ENCODE measurements at regions not wholly inside any gene's neighbourhood (a gene's known extent, or its start where the extent isn't known, plus 50 kb on each side); places are given as distances from the start of the nearest gene placed in this dataset.

DNA sequence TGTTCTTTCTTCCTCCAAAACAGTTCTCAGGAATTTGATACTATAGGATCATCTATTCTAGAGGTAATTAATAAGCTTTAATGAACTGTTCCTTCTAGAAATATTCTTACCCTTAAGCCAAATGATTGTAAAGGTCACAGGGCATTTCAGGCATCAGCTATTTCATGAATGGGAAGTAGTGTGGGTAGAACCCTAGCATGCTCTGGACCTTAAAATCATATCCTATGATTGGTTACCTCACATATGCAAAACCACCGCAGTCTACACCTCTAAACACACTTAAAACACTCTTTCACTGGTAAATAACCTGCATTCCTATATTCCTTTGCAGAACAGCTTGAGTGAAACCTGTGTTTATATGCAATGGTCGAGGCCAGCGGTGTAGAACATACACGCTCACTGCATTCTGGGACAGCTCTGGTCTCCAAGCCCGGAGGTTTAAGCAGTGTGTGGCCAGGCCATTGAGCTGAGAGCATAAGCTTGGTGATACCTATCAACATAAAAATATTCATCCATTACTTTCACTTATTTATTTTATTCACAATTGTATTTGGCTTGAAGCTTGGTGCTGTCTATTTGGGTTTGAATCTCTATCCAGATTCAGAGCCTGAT is 87.7 kb upstream of the RASGRP1 start:
- H3K4me1 ChIP-seq = no peaks in the 10 kb centered on the region
- DNase-seq (ENCODE audit: low spot score in 2 of 2) = no peak
- no peak overlapping the region for H3K4me3 ChIP-seq
- H3K9me3 ChIP-seq = no peaks in the 10 kb centered on the region
- H3K27me3 ChIP-seq (ENCODE audit: low read depth) = 0 out of 2 replicates have a peak, but pooled peaks cover 4% of the 10 kb centered on the region
- no peaks in the 10 kb centered on the region for H3K36me3 ChIP-seq (replicated peaks)
- in situ Hi-C loops (cut with MboI; ENCODE audit: low sequenced_read_pairs) = no loop called here

DNA sequence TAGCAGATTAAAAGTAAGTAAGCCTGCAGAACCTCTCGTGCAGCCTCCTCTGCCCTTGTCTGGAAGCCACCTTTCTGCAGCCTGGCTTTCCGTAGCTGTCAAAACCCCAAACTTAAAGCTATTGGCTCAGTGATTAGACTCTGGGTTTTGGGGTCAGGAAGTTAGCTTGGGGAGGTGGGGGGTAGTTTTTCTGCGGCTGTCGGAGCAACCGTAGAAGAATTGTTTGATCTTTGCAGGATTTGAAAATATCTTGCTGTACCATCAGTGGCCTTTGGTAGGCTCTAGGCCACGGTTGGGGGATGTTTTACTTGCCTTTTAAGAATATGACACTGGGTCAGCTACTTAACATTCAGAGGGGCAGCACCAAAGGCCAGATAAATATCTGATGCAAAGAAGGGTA is 88.4 kb upstream of the RASGRP1 start:
- no peak for DNase-seq (ENCODE audit: low spot score in 2 of 2)
- in situ Hi-C loops (cut with MboI; ENCODE audit: low sequenced_read_pairs) = no loop called here
- no peak overlapping the region for H3K4me3 ChIP-seq
- H3K27me3 ChIP-seq (ENCODE audit: low read depth) = 0 out of 2 replicates have a peak, but pooled peaks cover 4% of the 10 kb centered on the region
- no peaks in the 10 kb centered on the region for H3K36me3 ChIP-seq (replicated peaks)
- no peaks in the 10 kb centered on the region for H3K4me1 ChIP-seq
- H3K9me3 ChIP-seq = no peaks in the 10 kb centered on the region

DNA sequence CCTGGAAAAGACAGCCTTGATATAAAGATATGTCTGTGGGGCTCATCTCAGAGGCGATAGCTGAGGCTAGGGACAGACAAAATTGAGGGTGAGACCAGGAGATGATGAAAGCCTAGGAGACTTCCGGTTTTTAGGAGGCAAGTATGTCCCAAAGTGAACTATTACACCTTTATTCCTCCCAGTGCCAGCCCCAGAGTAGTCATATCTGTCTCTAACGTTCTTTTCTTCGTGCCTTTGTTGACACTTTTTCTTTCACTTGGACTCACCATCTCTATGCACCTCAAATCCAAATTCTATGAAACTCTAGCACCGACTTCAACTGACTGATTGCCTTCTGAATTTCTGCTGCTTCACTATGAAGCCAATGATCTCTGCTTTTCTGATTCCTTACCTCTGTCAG is 93.8 kb upstream of the RASGRP1 start:
- DNase-seq (ENCODE audit: low spot score in 2 of 2) = no peak
- Histone ChIP-seq H3K9me3 (no peaks in the 10 kb centered on the region), H3K4me1 (no peaks in the 10 kb centered on the region), H3K36me3 (replicated peaks) (no peaks in the 10 kb centered on the region), H3K4me3 (no peak overlapping the region), H3K27me3 (ENCODE audit: low read depth) (no peaks in the 10 kb centered on the region)
- in situ Hi-C loops (cut with MboI; ENCODE audit: low sequenced_read_pairs) = no loop called here

DNA sequence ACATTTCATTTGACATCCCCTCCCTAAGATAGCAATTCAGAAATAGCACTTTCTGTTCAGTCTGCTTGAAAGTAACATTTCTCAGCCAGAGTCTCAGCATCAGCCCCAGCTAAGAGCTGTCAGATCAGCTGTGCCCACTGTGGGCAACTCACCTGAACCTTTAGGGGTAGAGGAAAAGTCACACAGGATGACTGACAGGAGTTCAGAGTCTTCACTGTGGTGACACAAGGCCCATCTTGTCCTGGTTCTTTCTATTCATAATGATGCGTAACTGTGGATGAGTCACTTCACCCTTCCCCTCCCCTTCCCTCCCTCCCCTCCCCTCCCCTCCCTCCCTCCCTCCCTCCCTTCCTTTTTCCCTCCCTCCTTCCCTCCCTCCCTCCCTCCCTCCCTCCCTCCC is 96.1 kb upstream of the RASGRP1 start:
- H3K36me3 ChIP-seq (replicated peaks) = no peaks in the 10 kb centered on the region
- H3K4me3 ChIP-seq = no peak overlapping the region
- H3K4me1 ChIP-seq = no peaks in the 10 kb centered on the region
- no peak for DNase-seq (ENCODE audit: low spot score in 2 of 2)
- in situ Hi-C loops (cut with MboI; ENCODE audit: low sequenced_read_pairs) = no loop called here
- no peaks in the 10 kb centered on the region for H3K9me3 ChIP-seq
- H3K27me3 ChIP-seq (ENCODE audit: low read depth) = no peaks in the 10 kb centered on the region; the same call in 1 of the 2 replicates

DNA sequence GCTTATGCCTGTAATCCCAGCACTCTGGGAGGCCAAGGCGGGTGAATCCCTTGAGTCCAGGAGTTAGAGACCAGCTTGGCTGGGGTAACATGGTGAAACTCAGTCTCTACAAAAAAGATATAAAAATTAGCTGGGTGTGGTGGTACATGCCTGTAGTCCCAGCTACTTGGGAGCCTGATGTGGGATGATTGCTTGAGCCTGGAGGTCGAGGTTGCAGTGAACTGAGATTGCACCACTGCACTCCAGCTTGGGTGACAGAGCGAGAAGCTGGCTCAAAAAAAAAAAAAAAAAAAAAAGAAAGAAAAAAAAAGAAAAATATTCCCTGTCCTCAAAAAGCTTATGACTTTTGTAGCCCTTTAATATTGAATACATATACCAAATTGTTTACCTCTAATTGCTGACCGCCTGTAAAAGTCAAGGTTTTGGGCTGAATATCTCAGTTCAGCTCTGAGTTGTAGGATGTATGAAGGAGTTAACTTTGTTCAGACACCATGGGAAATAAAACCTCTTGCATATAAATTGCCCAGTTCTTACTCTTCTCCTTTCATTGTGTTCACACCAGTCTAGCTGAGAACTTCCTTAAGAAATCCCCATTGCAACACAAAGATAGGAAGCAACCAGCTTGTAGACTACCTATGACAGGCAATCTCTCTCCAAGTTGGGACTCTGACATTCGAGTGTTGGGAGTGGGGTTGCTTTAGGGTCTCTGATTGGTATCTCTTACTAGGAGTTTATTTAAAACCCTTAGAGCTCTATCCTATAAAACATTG is 97.6 kb upstream of the RASGRP1 start:
- Histone ChIP-seq H3K36me3 (replicated peaks) (no peaks in the 10 kb centered on the region), H3K27me3 (ENCODE audit: low read depth) (peaks cover 4% of the 10 kb centered on the region), H3K4me1 (no peaks in the 10 kb centered on the region), H3K4me3 (no peak overlapping the region), H3K9me3 (no peaks in the 10 kb centered on the region)
- in situ Hi-C loops (cut with MboI; ENCODE audit: low sequenced_read_pairs) = no loop called here
- DNase-seq (ENCODE audit: low spot score in 2 of 2) = no peak

DNA sequence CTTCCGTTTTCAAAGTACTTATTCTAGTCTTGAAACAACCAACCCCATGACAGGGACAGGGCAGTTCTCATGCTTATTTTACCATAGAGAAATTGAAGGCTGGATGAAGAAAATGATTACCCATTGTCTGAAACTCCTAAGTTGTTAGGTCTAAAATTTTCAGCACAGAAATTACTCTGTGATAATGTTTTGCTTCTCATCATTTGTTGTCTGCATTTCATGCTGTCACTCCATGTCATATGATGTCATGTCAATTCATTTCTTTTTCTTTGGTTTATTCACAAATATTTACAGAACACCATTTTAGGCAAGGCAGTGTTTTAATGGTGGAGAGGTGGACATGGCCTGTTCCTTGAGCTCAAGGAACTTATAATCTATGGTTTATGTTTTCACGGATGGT is 98.2 kb upstream of the RASGRP1 start:
- Histone ChIP-seq H3K4me3 (no peak overlapping the region), H3K9me3 (no peaks in the 10 kb centered on the region), H3K27me3 (ENCODE audit: low read depth) (peaks cover 6% of the 10 kb centered on the region), H3K4me1 (no peaks in the 10 kb centered on the region), H3K36me3 (replicated peaks) (no peaks in the 10 kb centered on the region)
- in situ Hi-C loops (cut with MboI; ENCODE audit: low sequenced_read_pairs) = no loop called here
- DNase-seq (ENCODE audit: low spot score in 2 of 2) = no peak

DNA sequence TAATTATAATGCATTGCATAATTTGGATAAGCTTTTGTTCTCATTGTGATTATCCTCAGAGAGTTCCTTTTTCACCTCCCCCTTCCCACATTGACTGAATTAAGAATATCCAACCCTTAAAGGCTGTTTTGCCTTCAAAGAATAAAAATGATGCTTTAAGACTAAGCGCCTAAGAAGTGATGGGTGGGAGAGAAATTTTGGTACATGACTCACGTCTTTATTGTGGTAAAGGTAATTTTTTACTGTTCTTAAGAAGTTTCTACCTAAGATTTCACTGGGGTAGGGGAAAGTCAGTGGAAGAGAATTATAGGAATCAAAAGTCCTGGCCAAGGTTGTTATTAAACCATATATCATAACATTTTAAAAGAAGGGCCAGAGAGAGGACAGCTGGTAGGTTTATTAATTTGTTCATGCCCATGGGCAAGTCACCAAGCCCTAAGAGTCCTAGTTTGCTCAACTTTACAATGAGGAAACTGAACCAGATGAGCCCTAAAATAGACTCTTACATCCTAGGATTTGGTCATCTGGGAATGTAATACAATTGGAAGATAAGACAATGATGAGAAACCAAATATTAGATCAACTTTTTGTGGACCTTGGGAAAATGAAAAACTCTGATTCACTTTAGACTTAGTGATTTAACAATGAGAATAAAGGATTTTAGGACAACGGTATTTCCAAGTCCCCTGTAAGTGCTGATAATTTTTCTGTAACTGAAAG is 101.1 kb upstream of the RASGRP1 start:
- Histone ChIP-seq H3K4me1 (no peaks in the 10 kb centered on the region), H3K4me3 (no peak overlapping the region), H3K36me3 (replicated peaks) (no peaks in the 10 kb centered on the region), H3K27me3 (ENCODE audit: low read depth) (peaks cover 6% of the 10 kb centered on the region), H3K9me3 (no peaks in the 10 kb centered on the region)
- no peak for DNase-seq (ENCODE audit: low spot score in 2 of 2)
- in situ Hi-C loops (cut with MboI; ENCODE audit: low sequenced_read_pairs) = no loop called here

DNA sequence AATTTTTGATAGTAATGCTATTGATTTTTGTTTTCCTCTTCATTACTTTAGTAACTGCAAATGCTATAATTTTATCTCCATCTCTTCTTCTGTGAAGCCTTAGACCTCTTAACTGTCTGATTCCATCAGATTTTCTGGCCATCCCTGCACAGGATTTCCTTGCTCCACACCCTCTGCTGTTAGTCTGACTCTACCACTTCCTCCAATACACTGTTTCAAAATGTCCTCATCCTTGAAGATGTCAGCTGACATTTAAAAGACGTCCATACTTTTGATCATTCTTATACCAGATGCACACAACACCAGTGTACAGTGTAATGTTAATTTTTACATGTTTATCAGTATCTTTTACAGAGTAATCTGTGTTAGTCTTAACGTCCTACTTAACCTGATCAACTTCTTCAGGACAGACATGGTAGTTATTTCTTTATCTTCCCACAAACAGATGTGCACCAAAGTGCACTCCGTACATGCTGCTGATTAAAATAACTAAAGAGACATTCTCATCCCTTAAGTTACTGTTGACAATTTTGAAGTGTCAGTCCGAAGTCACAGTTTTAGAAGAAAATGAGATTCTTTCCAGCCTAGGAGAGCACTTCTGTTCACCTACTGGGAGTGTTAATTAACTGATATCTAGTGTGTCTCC is 102.4 kb upstream of the RASGRP1 start:
- DNase-seq (ENCODE audit: low spot score in 2 of 2) = no peak
- in situ Hi-C loops (cut with MboI; ENCODE audit: low sequenced_read_pairs) = no loop called here
- H3K36me3 ChIP-seq (replicated peaks) = no peaks in the 10 kb centered on the region
- no peaks in the 10 kb centered on the region for H3K9me3 ChIP-seq
- H3K27me3 ChIP-seq (ENCODE audit: low read depth) = peaks cover 6% of the 10 kb centered on the region
- no peaks in the 10 kb centered on the region for H3K4me1 ChIP-seq
- H3K4me3 ChIP-seq = no peak overlapping the region

DNA sequence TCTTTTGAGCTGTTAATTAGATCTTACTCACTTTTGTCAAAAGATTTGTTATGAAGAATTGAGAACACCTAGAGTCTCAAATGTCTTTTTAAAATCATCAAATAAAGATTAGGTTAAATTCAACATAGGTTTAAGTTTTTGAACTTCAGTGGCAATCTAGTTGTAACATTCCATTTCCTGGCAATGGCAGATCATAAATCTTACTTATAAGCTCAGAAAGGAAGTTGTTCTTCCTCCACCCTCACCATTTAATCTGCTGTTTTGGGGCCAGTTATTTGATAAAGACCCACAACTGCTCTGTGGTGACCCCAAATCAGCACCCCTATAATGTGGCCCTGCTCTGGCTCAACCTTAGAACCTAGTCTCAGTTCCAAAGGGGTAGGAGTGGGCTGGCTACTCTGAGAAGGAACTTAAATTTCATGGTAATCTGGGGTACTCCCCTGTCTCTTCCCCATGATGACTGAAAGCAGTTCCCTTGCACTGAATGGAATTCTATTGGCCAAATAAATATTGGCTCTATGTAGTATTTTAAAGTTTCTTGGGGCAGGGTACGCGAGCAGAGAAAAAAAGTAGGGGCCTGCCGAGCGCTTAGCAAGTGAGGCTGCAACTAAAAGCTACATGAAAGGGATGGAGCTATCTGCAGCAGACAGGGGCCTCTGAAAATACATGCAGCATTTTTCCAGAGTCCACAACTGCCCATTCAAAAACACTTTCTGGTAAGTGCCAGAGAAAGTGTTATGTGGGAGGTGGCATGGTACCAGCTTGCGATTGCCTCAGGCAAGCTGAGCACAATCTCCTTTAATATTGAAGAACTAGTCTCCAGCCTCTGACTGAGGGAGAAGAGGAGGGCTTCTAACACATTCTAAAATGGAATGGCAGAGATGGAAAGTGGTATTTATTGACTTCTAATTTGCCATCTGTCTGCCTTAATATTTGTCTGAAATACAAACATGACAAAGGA is 103.6 kb upstream of the RASGRP1 start:
- in situ Hi-C loops (cut with MboI; ENCODE audit: low sequenced_read_pairs) = no loop called here
- peaks cover 6% of the 10 kb centered on the region for H3K27me3 ChIP-seq (ENCODE audit: low read depth)
- H3K4me1 ChIP-seq = no peaks in the 10 kb centered on the region
- no peak for DNase-seq (ENCODE audit: low spot score in 2 of 2)
- no peaks in the 10 kb centered on the region for H3K9me3 ChIP-seq
- H3K36me3 ChIP-seq (replicated peaks) = no peaks in the 10 kb centered on the region
- no peak overlapping the region for H3K4me3 ChIP-seq

DNA sequence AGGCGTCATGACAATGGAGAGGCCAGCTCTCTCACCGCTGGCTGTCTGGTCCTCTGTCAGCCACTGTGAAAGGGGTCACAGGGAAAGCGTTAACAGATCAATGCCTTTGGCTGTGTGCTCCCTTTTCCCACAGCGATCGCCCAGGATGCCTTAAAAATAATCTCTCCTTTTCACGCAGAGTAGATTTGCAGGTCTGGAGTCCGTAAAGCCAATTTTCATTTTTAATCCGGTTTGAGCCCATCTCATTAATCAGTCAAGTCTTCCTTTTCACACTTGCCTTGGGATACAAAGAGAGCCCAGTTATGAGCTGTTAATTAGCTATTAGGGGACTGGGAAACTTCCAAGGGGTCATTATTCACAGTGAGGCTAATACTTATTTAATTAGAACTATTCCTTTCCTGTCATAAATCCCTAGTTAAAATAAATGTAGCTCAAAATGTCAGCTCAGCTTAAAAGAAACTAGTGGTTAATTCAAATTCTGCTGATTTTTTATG is 104.3 kb upstream of the RASGRP1 start:
- H3K36me3 ChIP-seq (replicated peaks) = no peaks in the 10 kb centered on the region

DNA sequence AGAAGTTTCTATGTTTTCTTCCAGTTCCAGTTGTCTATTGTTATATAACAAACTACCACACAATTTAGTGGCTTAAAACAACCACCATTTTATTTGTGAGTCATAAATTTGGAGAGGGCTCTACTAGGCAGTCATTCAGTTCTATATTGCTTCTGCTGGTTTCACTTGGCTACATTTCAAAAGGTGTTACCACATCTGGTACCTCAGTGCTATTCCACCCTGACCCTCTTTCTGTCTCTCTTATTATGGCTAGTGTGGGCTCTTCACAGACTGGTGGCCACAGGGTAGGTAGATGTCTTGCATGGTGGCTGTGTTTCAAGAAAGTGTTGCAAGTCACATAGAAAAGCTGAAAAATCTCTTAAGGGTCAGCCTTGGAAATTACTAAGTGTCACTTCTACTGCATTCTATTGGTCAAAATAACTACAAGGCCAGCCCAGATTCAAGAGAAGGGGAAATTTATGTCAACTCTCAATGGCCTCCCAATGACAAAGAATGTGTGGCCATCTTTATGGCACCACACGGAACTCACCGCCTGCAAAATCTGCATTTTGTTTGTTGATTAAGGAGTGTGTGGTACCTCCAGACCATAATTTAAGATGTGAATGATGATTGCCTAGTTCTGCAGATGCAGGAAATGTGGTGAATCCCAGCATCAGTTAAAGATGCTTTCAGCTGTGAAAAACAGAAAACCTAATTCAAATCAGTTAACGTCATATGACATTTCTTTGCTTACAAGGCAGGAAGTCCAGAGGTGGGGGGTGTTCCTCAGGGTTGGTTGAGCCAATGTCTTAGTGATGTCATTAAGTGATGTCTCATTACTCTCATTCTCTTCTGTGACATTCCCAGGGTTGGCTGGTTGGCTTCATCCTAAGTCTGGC is 105.8 kb upstream of the RASGRP1 start:
- H3K27me3 ChIP-seq (ENCODE audit: low read depth) = peaks cover 7% of the 10 kb centered on the region
- 0 out of 2 replicates have a peak, but pooled peaks cover under 1% of the 10 kb centered on the region for H3K4me1 ChIP-seq
- in situ Hi-C loops (cut with MboI; ENCODE audit: low sequenced_read_pairs) = no loop called here
- no peak for DNase-seq (ENCODE audit: low spot score in 2 of 2)
- H3K36me3 ChIP-seq (replicated peaks) = no peaks in the 10 kb centered on the region
- no peak overlapping the region for H3K4me3 ChIP-seq
- H3K9me3 ChIP-seq = no peaks in the 10 kb centered on the region

More for the DNA sequence above, 104.3 kb upstream of the RASGRP1 start:
- H3K9me3 ChIP-seq = no peaks in the 10 kb centered on the region
- peak; percentile 12 to 23 for DNase-seq (ENCODE audit: low spot score in 2 of 2)
- H3K4me3 ChIP-seq = no peak overlapping the region
- peaks cover 6% of the 10 kb centered on the region for H3K27me3 ChIP-seq (ENCODE audit: low read depth)
- in situ Hi-C loops (cut with MboI; ENCODE audit: low sequenced_read_pairs) = no loop called here
- no peaks in the 10 kb centered on the region for H3K4me1 ChIP-seq

DNA sequence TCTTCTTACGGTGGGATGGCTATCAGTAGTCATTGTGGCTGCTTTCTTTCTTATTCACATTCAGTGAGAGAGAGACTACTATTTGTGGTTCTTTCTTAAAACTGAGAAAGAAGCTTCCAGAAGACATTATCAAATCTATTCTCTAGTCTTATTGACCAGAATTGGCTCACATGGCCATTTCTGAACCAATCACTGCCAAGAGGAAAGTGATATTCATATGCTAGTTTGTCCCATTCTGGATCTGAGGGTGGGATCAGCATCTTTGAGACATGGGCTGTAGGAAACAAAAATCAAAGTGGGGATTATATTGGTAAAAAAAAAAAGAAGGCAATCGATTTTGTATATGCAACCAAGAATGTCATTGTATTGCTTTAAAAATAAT is 106.4 kb upstream of the RASGRP1 start:
- in situ Hi-C loops (cut with MboI; ENCODE audit: low sequenced_read_pairs) = no loop called here
- H3K27me3 ChIP-seq (ENCODE audit: low read depth) = peaks cover 13% of the 10 kb centered on the region

More for the DNA sequence above, 106.4 kb upstream of the RASGRP1 start:
- H3K4me3 ChIP-seq = no peak overlapping the region
- H3K36me3 ChIP-seq (replicated peaks) = no peaks in the 10 kb centered on the region
- DNase-seq (ENCODE audit: low spot score in 2 of 2) = no peak
- peaks cover 4% of the 10 kb centered on the region; the same call in 1 of the 2 replicates for H3K4me1 ChIP-seq
- H3K9me3 ChIP-seq = no peaks in the 10 kb centered on the region

Data from HAP-1 (cell line).